ENCODE measurements at regions not wholly inside any gene's neighbourhood (a gene's known extent, or its start where the extent isn't known, plus 50 kb on each side); places are given as distances from the start of the nearest gene placed in this dataset.
"Not testable (repeated sequence)": the region's sequence is repeated elsewhere in the genome, so short reads cannot be mapped to it uniquely, and the experiment has no call there.

DNA sequence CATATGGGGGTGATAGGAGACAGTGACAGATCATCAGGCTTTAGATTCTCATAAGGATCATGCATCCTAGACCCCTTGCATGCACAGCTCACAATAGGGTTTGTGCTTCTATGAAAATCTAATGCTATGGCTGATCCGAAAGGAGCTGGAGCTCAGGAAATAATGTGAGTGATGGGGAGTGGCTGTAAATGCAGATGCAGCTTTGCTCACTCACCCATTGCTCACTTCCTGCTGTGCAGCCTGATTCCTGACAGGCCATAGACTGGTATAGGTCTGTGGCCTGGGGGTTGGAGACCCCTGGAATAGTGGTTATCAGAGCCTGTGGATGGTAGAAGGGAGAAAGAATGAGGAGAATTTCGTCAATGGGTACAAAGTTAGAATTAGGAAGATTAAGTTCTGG is 2751.1 kb downstream of the ARAP2 start:
- Mint-ChIP-seq H3K4me1 (no peaks in the 10 kb centered on the region), H3K4me3 (no peak overlapping the region), H3K27me3 (ENCODE audit: low read depth in 3 of 3) (peaks cover 0 to 2% (median 0%) of the 10 kb centered on the region in 3 donors), H3K27ac (no peak overlapping the region), H3K9me3 (no peaks in the 10 kb centered on the region), H3K36me3 (no peaks in the 10 kb centered on the region)
- H3K27ac ChIP-seq (ENCODE audit: low read depth in 1 of 2, low read length in 2 of 2): no peak overlapping the region
- no peaks in the 10 kb centered on the region for H3K79me2 ChIP-seq (ENCODE audit: insufficient read depth, low read length)
- H3K4me3 ChIP-seq (replicated peaks in 1 of 3; ENCODE audit: low read depth in 2 of 3, low read length in 3 of 3): no peak overlapping the region
- H3K4me1 ChIP-seq (ENCODE audit: control insufficient read depth in 1 of 2, insufficient read depth in 2 of 2, low read length in 2 of 2): no peaks in the 10 kb centered on the region
- no peak for DNase-seq
- no peaks in the 10 kb centered on the region for H3K9me3 ChIP-seq (replicated peaks in 1 of 2; ENCODE audit: control insufficient read depth in 1 of 2, insufficient read depth in 1 of 2, low read length in 2 of 2)
- 100% methylated on average over 1 of the region's 2 CpGs for WGBS (ENCODE audit: insufficient coverage)
- no peaks in the 10 kb centered on the region for H3K27me3 ChIP-seq (ENCODE audit: control insufficient read depth in 2 of 2, insufficient read depth in 2 of 2, low read length in 2 of 2)
- H3K36me3 ChIP-seq (replicated peaks in 1 of 2; ENCODE audit: control insufficient read depth in 1 of 2, insufficient read depth in 2 of 2, low read length in 2 of 2): no peaks in the 10 kb centered on the region
- no peak overlapping the region for H2AFZ ChIP-seq (ENCODE audit: insufficient read depth, low read depth, low read length, poor library complexity, severe bottlenecking)
- TF ChIP-seq, protein P1, sequence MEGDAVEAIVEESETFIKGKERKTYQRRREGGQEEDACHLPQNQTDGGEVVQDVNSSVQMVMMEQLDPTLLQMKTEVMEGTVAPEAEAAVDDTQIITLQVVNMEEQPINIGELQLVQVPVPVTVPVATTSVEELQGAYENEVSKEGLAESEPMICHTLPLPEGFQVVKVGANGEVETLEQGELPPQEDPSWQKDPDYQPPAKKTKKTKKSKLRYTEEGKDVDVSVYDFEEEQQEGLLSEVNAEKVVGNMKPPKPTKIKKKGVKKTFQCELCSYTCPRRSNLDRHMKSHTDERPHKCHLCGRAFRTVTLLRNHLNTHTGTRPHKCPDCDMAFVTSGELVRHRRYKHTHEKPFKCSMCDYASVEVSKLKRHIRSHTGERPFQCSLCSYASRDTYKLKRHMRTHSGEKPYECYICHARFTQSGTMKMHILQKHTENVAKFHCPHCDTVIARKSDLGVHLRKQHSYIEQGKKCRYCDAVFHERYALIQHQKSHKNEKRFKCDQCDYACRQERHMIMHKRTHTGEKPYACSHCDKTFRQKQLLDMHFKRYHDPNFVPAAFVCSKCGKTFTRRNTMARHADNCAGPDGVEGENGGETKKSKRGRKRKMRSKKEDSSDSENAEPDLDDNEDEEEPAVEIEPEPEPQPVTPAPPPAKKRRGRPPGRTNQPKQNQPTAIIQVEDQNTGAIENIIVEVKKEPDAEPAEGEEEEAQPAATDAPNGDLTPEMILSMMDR (IDR thresholded peaks at IDR 0.05): no peak
- H3K9ac ChIP-seq (ENCODE audit: insufficient read depth, low read length, poor library complexity, severe bottlenecking): no peak overlapping the region
- intact Hi-C loops (cut with micrococcal nuclease): no loop called here
- no peaks in the 10 kb centered on the region for H4K20me1 ChIP-seq (ENCODE audit: insufficient read depth, low read length)
- H3K4me2 ChIP-seq (replicated peaks; ENCODE audit: extremely low read depth, low read length, poor library complexity, severe bottlenecking): no peak overlapping the region

DNA sequence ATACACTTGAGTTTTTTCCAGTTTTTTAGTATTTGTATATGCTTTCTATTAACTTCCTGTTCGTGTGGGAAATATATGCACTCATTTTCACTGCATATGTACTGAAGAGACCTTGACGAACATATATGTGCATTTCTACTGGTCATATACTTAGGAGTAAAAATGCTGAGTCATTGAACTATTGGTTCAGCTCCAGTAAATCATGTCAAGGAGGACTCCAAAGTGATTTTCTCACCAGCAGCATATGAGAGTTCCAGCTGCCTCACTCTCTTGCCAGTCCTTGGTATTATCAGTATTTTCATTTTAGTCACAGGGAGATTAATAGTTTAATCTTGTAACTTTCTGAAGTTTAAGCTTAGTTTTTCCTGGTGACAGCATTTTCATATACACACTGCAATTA is 2750.2 kb downstream of the ARAP2 start:
- Mint-ChIP-seq H3K4me1 (no peaks in the 10 kb centered on the region), H3K9me3 (peaks cover 0 to 1% (median 0%) of the 10 kb centered on the region in 7 donors), H3K36me3 (no peaks in the 10 kb centered on the region), H3K27ac (no peak overlapping the region), H3K4me3 (no peak overlapping the region), H3K27me3 (ENCODE audit: low read depth in 3 of 3) (peaks cover 0 to 2% (median 0%) of the 10 kb centered on the region in 3 donors)
- Histone ChIP-seq H3K9me3 (replicated peaks in 1 of 2; ENCODE audit: control insufficient read depth in 1 of 2, insufficient read depth in 1 of 2, low read length in 2 of 2) (no peaks in the 10 kb centered on the region), H3K4me2 (replicated peaks; ENCODE audit: extremely low read depth, low read length, poor library complexity, severe bottlenecking) (no peak overlapping the region), H3K9ac (ENCODE audit: insufficient read depth, low read length, poor library complexity, severe bottlenecking) (no peak overlapping the region), H3K4me1 (ENCODE audit: control insufficient read depth in 1 of 2, insufficient read depth in 2 of 2, low read length in 2 of 2) (no peaks in the 10 kb centered on the region), H4K20me1 (ENCODE audit: insufficient read depth, low read length) (no peaks in the 10 kb centered on the region), H3K36me3 (replicated peaks in 1 of 2; ENCODE audit: control insufficient read depth in 1 of 2, insufficient read depth in 2 of 2, low read length in 2 of 2) (no peaks in the 10 kb centered on the region), H2AFZ (ENCODE audit: insufficient read depth, low read depth, low read length, poor library complexity, severe bottlenecking) (no peak overlapping the region), H3K4me3 (replicated peaks in 1 of 3; ENCODE audit: low read depth in 2 of 3, low read length in 3 of 3) (no peak overlapping the region), H3K27me3 (ENCODE audit: control insufficient read depth in 2 of 2, insufficient read depth in 2 of 2, low read length in 2 of 2) (no peaks in the 10 kb centered on the region), H3K27ac (ENCODE audit: low read depth in 1 of 2, low read length in 2 of 2) (no peak overlapping the region), H3K79me2 (ENCODE audit: insufficient read depth, low read length) (no peaks in the 10 kb centered on the region)
- no CpG with 5 or more reads among the region's 2 CpGs for WGBS (ENCODE audit: insufficient coverage)
- intact Hi-C loops (cut with micrococcal nuclease): no loop called here
- TF ChIP-seq, protein P1 (IDR thresholded peaks at IDR 0.05): no peak
- DNase-seq: no peak

GRCh38 chr4:33501587-33501986 is 2742.7 kb downstream of the ARAP2 start:
- H3K27ac ChIP-seq (ENCODE audit: low read depth in 1 of 2, low read length in 2 of 2); H3K4me3 ChIP-seq (replicated peaks in 1 of 3; ENCODE audit: low read depth in 2 of 3, low read length in 3 of 3); H3K9ac ChIP-seq (ENCODE audit: insufficient read depth, low read length, poor library complexity, severe bottlenecking); H3K79me2 ChIP-seq (ENCODE audit: insufficient read depth, low read length); DNase-seq; H3K36me3 Mint-ChIP-seq; H4K20me1 ChIP-seq (ENCODE audit: insufficient read depth, low read length); H3K9me3 Mint-ChIP-seq; H2AFZ ChIP-seq (ENCODE audit: insufficient read depth, low read depth, low read length, poor library complexity, severe bottlenecking); H3K27me3 Mint-ChIP-seq (ENCODE audit: low read depth in 3 of 3); H3K27me3 ChIP-seq (ENCODE audit: control insufficient read depth in 2 of 2, insufficient read depth in 2 of 2, low read length in 2 of 2); H3K4me1 Mint-ChIP-seq; H3K9me3 ChIP-seq (replicated peaks in 1 of 2; ENCODE audit: control insufficient read depth in 1 of 2, insufficient read depth in 1 of 2, low read length in 2 of 2); intact Hi-C loops (cut with micrococcal nuclease); H3K36me3 ChIP-seq (replicated peaks in 1 of 2; ENCODE audit: control insufficient read depth in 1 of 2, insufficient read depth in 2 of 2, low read length in 2 of 2); H3K27ac Mint-ChIP-seq; H3K4me2 ChIP-seq (replicated peaks; ENCODE audit: extremely low read depth, low read length, poor library complexity, severe bottlenecking); H3K4me1 ChIP-seq (ENCODE audit: control insufficient read depth in 1 of 2, insufficient read depth in 2 of 2, low read length in 2 of 2); H3K4me3 Mint-ChIP-seq: not testable (repeated sequence)
- WGBS (ENCODE audit: insufficient coverage): 81% methylated on average over 3 of the region's 6 CpGs
